ENCODE measurements at regions not wholly inside any gene's neighbourhood (a gene's known extent, or its start where the extent isn't known, plus 50 kb on each side); places are given as distances from the start of the nearest gene placed in this dataset.
"Not testable (repeated sequence)": the region's sequence is repeated elsewhere in the genome, so short reads cannot be mapped to it uniquely, and the experiment has no call there.

GRCh38 chr3:156052115-156052514 lies 68.3 kb upstream of the KCNAB1 start:
- Histone ChIP-seq H3K4me3 (no peak overlapping the region), H3K36me3 (replicated peaks in 1 of 2) (no peaks in the 10 kb centered on the region), H3K4me1 (replicated peaks in 1 of 2) (no peaks in the 10 kb centered on the region), H3K27ac (no peak overlapping the region), H3K9me3 (replicated peaks in 1 of 3) (no peaks in the 10 kb centered on the region), H3K27me3 (no peaks in the 10 kb centered on the region)
- no peak for DNase-seq
- intact Hi-C loops (cut with DNase I): no loop called here
- 81 to 92% (median 87%) methylated on average over 4 to 7 of the region's 9 CpGs; no CpG with 5 or more reads in 1 of the 4 donors for WGBS, 4 donors
- TF ChIP-seq POLR2A (IDR thresholded peaks at IDR 0.05): no peak
- no peak for TF ChIP-seq CTCF (IDR thresholded peaks at IDR 0.05)

GRCh38 chr3:156059950-156060501 lies 60.4 kb upstream of the KCNAB1 start:
- no peaks in the 10 kb centered on the region for H3K9me3 ChIP-seq (replicated peaks in 1 of 3)
- no peak overlapping the region for H3K4me3 ChIP-seq
- TF ChIP-seq POLR2A (IDR thresholded peaks at IDR 0.05) (no peak), CTCF (IDR thresholded peaks at IDR 0.05) (no peak)
- H3K36me3 ChIP-seq (replicated peaks in 1 of 2): no peaks in the 10 kb centered on the region
- H3K27ac ChIP-seq: no peak overlapping the region
- no peak for DNase-seq
- intact Hi-C loops (cut with DNase I): no loop called here
- no peaks in the 10 kb centered on the region for H3K27me3 ChIP-seq
- no peaks in the 10 kb centered on the region for H3K4me1 ChIP-seq (replicated peaks in 1 of 2)
- 53 to 58% (median 57%) methylated on average over 2 of the region's 2 CpGs for WGBS, 4 donors

- H3K4me1 ChIP-seq (replicated peaks in 1 of 2); intact Hi-C loops (cut with DNase I); H3K36me3 ChIP-seq (replicated peaks in 1 of 2); H3K27ac ChIP-seq; H3K9me3 ChIP-seq (replicated peaks in 1 of 3); H3K27me3 ChIP-seq; DNase-seq; H3K4me3 ChIP-seq: not testable (repeated sequence)
- WGBS, 4 donors: 77 to 91% (median 83%) methylated on average over 3 of the region's 3 CpGs
These were observed 52.2 kb upstream of the KCNAB1 start for GRCh38 chr3:156068151-156068550.

GRCh38 chr3:156070028-156070427 lies 50.4 kb upstream of the KCNAB1 start:
- no peaks in the 10 kb centered on the region for H3K27me3 ChIP-seq
- intact Hi-C loops (cut with DNase I): no loop called here
- WGBS, 4 donors: 95 to 100% (median 96%) methylated on average over 2 of the region's 2 CpGs
- H3K9me3 ChIP-seq (replicated peaks in 1 of 3): no peaks in the 10 kb centered on the region
- no peak for DNase-seq
- no peaks in the 10 kb centered on the region for H3K4me1 ChIP-seq (replicated peaks in 1 of 2)
- no peaks in the 10 kb centered on the region for H3K36me3 ChIP-seq (replicated peaks in 1 of 2)
- no peak overlapping the region for H3K4me3 ChIP-seq
- no peak overlapping the region for H3K27ac ChIP-seq
- no peak for TF ChIP-seq CTCF (IDR thresholded peaks at IDR 0.05)
- no peak for TF ChIP-seq POLR2A (IDR thresholded peaks at IDR 0.05)
